ENCODE measurements at regions not wholly inside any gene's neighbourhood (a gene's known extent, or its start where the extent isn't known, plus 50 kb on each side); places are given as distances from the start of the nearest gene placed in this dataset.

DNA sequence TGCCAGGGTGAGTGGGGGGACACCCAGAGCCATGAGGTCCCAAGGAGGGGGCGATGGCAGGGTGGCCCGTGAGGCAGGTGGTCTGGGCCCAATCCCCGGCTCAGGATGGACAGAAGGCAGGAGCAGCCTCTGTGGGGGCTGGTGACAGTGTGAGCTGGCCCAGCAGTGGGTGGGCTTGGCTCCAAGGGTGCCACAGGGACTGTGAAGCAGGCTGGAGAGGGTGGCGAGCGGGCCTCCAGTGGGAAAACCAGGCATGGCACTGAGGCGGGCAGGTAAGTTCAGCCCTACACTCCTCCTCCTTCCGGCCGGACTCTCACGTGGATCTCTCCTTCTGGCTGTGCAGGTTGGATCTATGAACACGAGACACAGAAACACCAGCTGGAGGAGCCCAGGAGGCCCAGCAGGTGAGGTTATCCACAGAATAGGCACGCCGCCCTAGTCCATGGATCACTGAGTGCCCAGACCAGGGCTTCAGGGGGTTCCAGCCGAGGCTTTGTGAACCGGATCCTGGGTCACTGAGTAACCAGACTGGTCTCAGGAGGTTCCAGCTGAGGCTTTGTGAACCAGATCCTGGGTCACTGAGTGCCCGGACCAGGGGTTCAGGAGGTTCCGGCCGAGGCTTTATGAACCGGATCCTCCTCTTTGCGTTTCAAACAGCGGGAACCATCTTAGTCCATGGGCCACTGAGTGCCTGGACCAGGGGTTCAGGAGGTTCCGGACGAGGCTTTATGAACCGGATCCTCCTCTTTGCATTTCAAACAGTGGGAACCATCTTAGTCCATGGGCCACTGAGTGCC, 76.4 kb upstream of the BHLHE23 start:
- TF ChIP-seq, protein P1, sequence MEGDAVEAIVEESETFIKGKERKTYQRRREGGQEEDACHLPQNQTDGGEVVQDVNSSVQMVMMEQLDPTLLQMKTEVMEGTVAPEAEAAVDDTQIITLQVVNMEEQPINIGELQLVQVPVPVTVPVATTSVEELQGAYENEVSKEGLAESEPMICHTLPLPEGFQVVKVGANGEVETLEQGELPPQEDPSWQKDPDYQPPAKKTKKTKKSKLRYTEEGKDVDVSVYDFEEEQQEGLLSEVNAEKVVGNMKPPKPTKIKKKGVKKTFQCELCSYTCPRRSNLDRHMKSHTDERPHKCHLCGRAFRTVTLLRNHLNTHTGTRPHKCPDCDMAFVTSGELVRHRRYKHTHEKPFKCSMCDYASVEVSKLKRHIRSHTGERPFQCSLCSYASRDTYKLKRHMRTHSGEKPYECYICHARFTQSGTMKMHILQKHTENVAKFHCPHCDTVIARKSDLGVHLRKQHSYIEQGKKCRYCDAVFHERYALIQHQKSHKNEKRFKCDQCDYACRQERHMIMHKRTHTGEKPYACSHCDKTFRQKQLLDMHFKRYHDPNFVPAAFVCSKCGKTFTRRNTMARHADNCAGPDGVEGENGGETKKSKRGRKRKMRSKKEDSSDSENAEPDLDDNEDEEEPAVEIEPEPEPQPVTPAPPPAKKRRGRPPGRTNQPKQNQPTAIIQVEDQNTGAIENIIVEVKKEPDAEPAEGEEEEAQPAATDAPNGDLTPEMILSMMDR (IDR thresholded peaks at IDR 0.05): no peak
- no peak for TF ChIP-seq POLR2A (IDR thresholded peaks at IDR 0.05)
